HG02588 (cell line): ENCODE measurements at regions not wholly inside any gene's neighbourhood (a gene's known extent, or its start where the extent isn't known, plus 50 kb on each side); places are given as distances from the start of the nearest gene placed in this dataset.

Experiments used
- ATAC-seq: cut with Tn5 transposase; IDR thresholded peaks from one replicate; pipeline ENCODE4 v1.9.1; 2021; ENCODE audit warnings: mild to moderate bottlenecking, moderate library complexity; ENCODE audit not compliant: unreplicated experiment

GRCh38 chr14:98855926-98856715, 415.9 kb downstream of the BCL11B start:
- no peak for ATAC-seq

- no peak for ATAC-seq
Observed at GRCh38 chr14:98858158-98858557, 413.8 kb downstream of the BCL11B start.

GRCh38 chr14:98858561-98858960, 413.4 kb downstream of the BCL11B start:
- ATAC-seq = no peak

GRCh38 chr14:98859301-98859700, 412.7 kb downstream of the BCL11B start:
- no peak for ATAC-seq

- ATAC-seq = no peak
Observed at GRCh38 chr14:98864211-98864610, 407.8 kb downstream of the BCL11B start.

- no peak for ATAC-seq
Observed at GRCh38 chr14:98867146-98867545, 404.9 kb downstream of the BCL11B start.

GRCh38 chr14:98867726-98868125, 404.3 kb downstream of the BCL11B start:
- ATAC-seq = no peak

GRCh38 chr14:98868866-98869265, 403.1 kb downstream of the BCL11B start:
- no peak for ATAC-seq

- ATAC-seq = no peak
Observed at GRCh38 chr14:98871796-98872195, 400.2 kb downstream of the BCL11B start.

- ATAC-seq = no peak
Observed at GRCh38 chr14:98877065-98877464, 394.9 kb downstream of the BCL11B start.

- no peak for ATAC-seq
Observed at GRCh38 chr14:98878282-98878681, 393.7 kb downstream of the BCL11B start.

- no peak for ATAC-seq
Observed at GRCh38 chr14:98886982-98887381, 385.0 kb downstream of the BCL11B start.

- no peak for ATAC-seq
Observed at GRCh38 chr14:98888281-98888680, 383.7 kb downstream of the BCL11B start.

- ATAC-seq = no peak
Observed at GRCh38 chr14:98888927-98889835, 382.8 kb downstream of the BCL11B start.

- no peak for ATAC-seq
Observed at GRCh38 chr14:98889836-98890185, 382.2 kb downstream of the BCL11B start.

GRCh38 chr14:98890556-98891340, 381.2 kb downstream of the BCL11B start:
- ATAC-seq = no peak

- ATAC-seq = no peak
Observed at GRCh38 chr14:98893675-98894074, 378.3 kb downstream of the BCL11B start.

GRCh38 chr14:98894600-98894999, 377.4 kb downstream of the BCL11B start:
- ATAC-seq = no peak

GRCh38 chr14:98896449-98896848, 375.5 kb downstream of the BCL11B start:
- ATAC-seq = no peak

GRCh38 chr14:98897605-98898309, 374.2 kb downstream of the BCL11B start:
- ATAC-seq = no peak

- ATAC-seq = no peak
Observed at GRCh38 chr14:98899441-98899840, 372.6 kb downstream of the BCL11B start.
